DND-41 (cell line): ENCODE measurements at regions not wholly inside any gene's neighbourhood (a gene's known extent, or its start where the extent isn't known, plus 50 kb on each side); places are given as distances from the start of the nearest gene placed in this dataset.

Experiments used
- CTCF ChIP-seq: IDR thresholded peaks from 2 replicates; pipeline ENCODE4 v1.5.1; 2012; ENCODE audit warnings: borderline replicate concordance, low read length, moderate library complexity, mild to moderate bottlenecking; ENCODE audit not compliant: poor library complexity, severe bottlenecking; ENCODE audit errors: extremely low read depth
- EZH2 ChIP-seq: IDR thresholded peaks from 3 replicates; pipeline ENCODE4 v1.6.1; 2012; ENCODE audit warnings: borderline replicate concordance, low read depth, mild to moderate bottlenecking, moderate library complexity, low read length, inconsistent platforms; ENCODE audit not compliant: severe bottlenecking

- no peak for TF ChIP-seq CTCF
- TF ChIP-seq EZH2, result no peak
Observed at GRCh38 chr18:39007031-39007902, 1441.7 kb upstream of the CELF4 start.
